COR-L47 (cell line): ENCODE measurements at regions not wholly inside any gene's neighbourhood (a gene's known extent, or its start where the extent isn't known, plus 50 kb on each side); places are given as distances from the start of the nearest gene placed in this dataset.

ENCODE experiments used
- DNase-seq: peaks from one replicate; lab custom pipeline; 2025; lab: John Stamatoyannopoulos, UW

- DNase-seq, result no peak
Measured at GRCh38 chr13:103969520-103970050, 903.4 kb upstream of the SLC10A2 start.

- no peak for DNase-seq
Measured at GRCh38 chr13:103965506-103966243, 899.5 kb upstream of the SLC10A2 start.

GRCh38 chr13:103961784-103962183 is 895.6 kb upstream of the SLC10A2 start:
- DNase-seq, result no peak

GRCh38 chr13:103961129-103961528 is 894.9 kb upstream of the SLC10A2 start:
- no peak for DNase-seq

GRCh38 chr13:103960001-103960400 is 893.8 kb upstream of the SLC10A2 start:
- DNase-seq, result no peak

GRCh38 chr13:103958691-103959090 is 892.5 kb upstream of the SLC10A2 start:
- no peak for DNase-seq

- DNase-seq, result no peak
Measured at GRCh38 chr13:103957939-103958338, 891.7 kb upstream of the SLC10A2 start.

- DNase-seq, result no peak
Measured at GRCh38 chr13:103953859-103954258, 887.6 kb upstream of the SLC10A2 start.

GRCh38 chr13:103952183-103952582 is 886.0 kb upstream of the SLC10A2 start:
- DNase-seq, result no peak

- DNase-seq, result no peak
Measured at GRCh38 chr13:103948426-103948825, 882.2 kb upstream of the SLC10A2 start.

- DNase-seq, result no peak
Measured at GRCh38 chr13:103945836-103946235, 879.6 kb upstream of the SLC10A2 start.

GRCh38 chr13:103941506-103942140 is 875.4 kb upstream of the SLC10A2 start:
- no peak for DNase-seq

GRCh38 chr13:103935117-103935516 is 868.9 kb upstream of the SLC10A2 start:
- DNase-seq, result no peak

GRCh38 chr13:103931885-103932284 is 865.7 kb upstream of the SLC10A2 start:
- DNase-seq, result no peak

GRCh38 chr13:103931331-103931845 is 865.2 kb upstream of the SLC10A2 start:
- no peak for DNase-seq

- no peak for DNase-seq
Measured at GRCh38 chr13:103926118-103926517, 859.9 kb upstream of the SLC10A2 start.

GRCh38 chr13:103908911-103909310 is 842.7 kb upstream of the SLC10A2 start:
- DNase-seq, result no peak

- no peak for DNase-seq
Measured at GRCh38 chr13:103908274-103908673, 842.1 kb upstream of the SLC10A2 start.

GRCh38 chr13:103903790-103904189 is 837.6 kb upstream of the SLC10A2 start:
- no peak for DNase-seq

- no peak for DNase-seq
Measured at GRCh38 chr13:103898481-103898880, 832.3 kb upstream of the SLC10A2 start.

GRCh38 chr13:103895835-103896531 is 829.8 kb upstream of the SLC10A2 start:
- DNase-seq, result no peak

- no peak for DNase-seq
Measured at GRCh38 chr13:103894626-103895025, 828.4 kb upstream of the SLC10A2 start.
